Fibroblast of mammary gland (primary cell): ENCODE measurements at regions not wholly inside any gene's neighbourhood (a gene's known extent, or its start where the extent isn't known, plus 50 kb on each side); places are given as distances from the start of the nearest gene placed in this dataset.
A peak's percentile ranks its signal among the peaks of the same experiment; 100 is the strongest.

Experiments used
- DNase-seq: peaks from one replicate; pipeline ENCODE4 v3.0.0-alpha.2; 2010; ENCODE audit warnings: low read depth
- H3K4me3 ChIP-seq: 2 replicates; pipeline ENCODE4 v1.5.1; 2011; ENCODE audit warnings: low read depth, mild to moderate bottlenecking, low read length, moderate library complexity; ENCODE audit not compliant: control insufficient read depth
- CTCF ChIP-seq: conservative IDR thresholded peaks from 2 replicates; pipeline ENCODE4 v1.5.1; 2011; ENCODE audit warnings: low read depth, low read length, inconsistent platforms; ENCODE audit not compliant: control insufficient read depth, insufficient read depth

GRCh38 chr1:80993154-80993980 lies 807.4 kb upstream of the ADGRL2 start:
- TF ChIP-seq CTCF: no peak
- no peak overlapping the region for H3K4me3 ChIP-seq
- DNase-seq: no peak

- no peak for TF ChIP-seq CTCF
- DNase-seq: peak; percentile 42
- no peak overlapping the region for H3K4me3 ChIP-seq
These were observed 811.3 kb upstream of the ADGRL2 start for GRCh38 chr1:80989455-80989854.

GRCh38 chr1:80988926-80989325 lies 811.8 kb upstream of the ADGRL2 start:
- no peak overlapping the region for H3K4me3 ChIP-seq
- no peak for TF ChIP-seq CTCF
- DNase-seq: peak; percentile 2

- H3K4me3 ChIP-seq: no peak overlapping the region
- no peak for TF ChIP-seq CTCF
These were observed 812.9 kb upstream of the ADGRL2 start for GRCh38 chr1:80987824-80988223.

GRCh38 chr1:80987106-80987505 lies 813.6 kb upstream of the ADGRL2 start:
- H3K4me3 ChIP-seq: no peak overlapping the region
- DNase-seq: no peak
- no peak for TF ChIP-seq CTCF

More at GRCh38 chr1:80987824-80988223, 812.9 kb upstream of the ADGRL2 start:
- DNase-seq: no peak

- DNase-seq: no peak
- H3K4me3 ChIP-seq: no peak overlapping the region
- no peak for TF ChIP-seq CTCF
These were observed 817.9 kb upstream of the ADGRL2 start for GRCh38 chr1:80982831-80983230.
